Immature natural killer cell (primary cell): ENCODE measurements at regions not wholly inside any gene's neighbourhood (a gene's known extent, or its start where the extent isn't known, plus 50 kb on each side); places are given as distances from the start of the nearest gene placed in this dataset.

Experiments used
- DNase-seq, 3 donors: peaks; one replicate each; pipeline ENCODE4 v3.0.0; 2022; ENCODE audit warnings: mixed read lengths in 1 of 3
- H3K27ac Mint-ChIP-seq, 6 donors: one replicate each; pipeline ENCODE4 v1.8.0; 2020; ENCODE audit warnings: mixed read lengths in 6 of 6, mild to moderate bottlenecking in 5 of 6, inconsistent platforms in 4 of 6, moderate library complexity in 3 of 6
- H3K27me3 Mint-ChIP-seq, 3 donors: one replicate each; pipeline ENCODE4 v1.8.0; 2020 to 2021; ENCODE audit warnings: low read depth in 3 of 3, mild to moderate bottlenecking in 3 of 3, mixed read lengths in 3 of 3, moderate library complexity in 3 of 3, inconsistent platforms in 1 of 3
- H3K36me3 Mint-ChIP-seq, 3 donors: one replicate each; pipeline ENCODE4 v1.8.0; 2020; ENCODE audit warnings: mixed read lengths in 3 of 3, inconsistent platforms in 2 of 3, mild to moderate bottlenecking in 2 of 3
- H3K4me1 Mint-ChIP-seq, 2 donors: one replicate each; pipeline ENCODE4 v1.8.0; 2020; ENCODE audit warnings: inconsistent platforms in 2 of 2, mild to moderate bottlenecking in 2 of 2, mixed read lengths in 2 of 2, moderate library complexity in 1 of 2
- H3K4me3 Mint-ChIP-seq, 5 donors: one replicate each; pipeline ENCODE4 v1.8.0; 2020; ENCODE audit warnings: mild to moderate bottlenecking in 5 of 5, mixed read lengths in 5 of 5, inconsistent platforms in 3 of 5, moderate library complexity in 3 of 5
- H3K9me3 Mint-ChIP-seq, 6 donors: one replicate each; pipeline ENCODE4 v1.8.0; 2020; ENCODE audit warnings: mild to moderate bottlenecking in 6 of 6, mixed read lengths in 6 of 6, inconsistent platforms in 4 of 6, moderate library complexity in 3 of 6

DNA sequence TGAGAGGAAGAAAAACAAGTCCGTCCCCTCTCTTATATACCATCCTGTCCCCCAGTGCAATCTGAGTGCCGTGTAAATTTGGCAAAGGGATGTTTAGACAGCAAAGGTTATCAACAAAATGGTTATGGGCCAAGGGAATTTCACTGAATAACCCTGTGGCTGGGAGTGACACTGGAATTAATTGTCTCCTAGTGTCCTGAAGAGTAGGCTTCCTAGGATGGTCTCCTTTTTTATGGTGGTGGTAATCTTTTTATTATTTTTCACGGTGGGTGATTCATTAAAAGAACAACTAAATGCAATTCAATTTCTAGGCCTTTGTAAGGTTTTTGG is 244.2 kb downstream of the PIK3R1 start:
- H3K27ac Mint-ChIP-seq: peak overlapping the region in 2 of 6 donors; percentile 42 to 70
- no peaks in the 10 kb centered on the region for H3K9me3 Mint-ChIP-seq
- no peak for DNase-seq
- H3K36me3 Mint-ChIP-seq: no peaks in the 10 kb centered on the region
- no peaks in the 10 kb centered on the region for H3K27me3 Mint-ChIP-seq
- H3K4me3 Mint-ChIP-seq: no peak overlapping the region
- peaks cover 6 to 22% of the 10 kb centered on the region in 2 donors for H3K4me1 Mint-ChIP-seq

DNA sequence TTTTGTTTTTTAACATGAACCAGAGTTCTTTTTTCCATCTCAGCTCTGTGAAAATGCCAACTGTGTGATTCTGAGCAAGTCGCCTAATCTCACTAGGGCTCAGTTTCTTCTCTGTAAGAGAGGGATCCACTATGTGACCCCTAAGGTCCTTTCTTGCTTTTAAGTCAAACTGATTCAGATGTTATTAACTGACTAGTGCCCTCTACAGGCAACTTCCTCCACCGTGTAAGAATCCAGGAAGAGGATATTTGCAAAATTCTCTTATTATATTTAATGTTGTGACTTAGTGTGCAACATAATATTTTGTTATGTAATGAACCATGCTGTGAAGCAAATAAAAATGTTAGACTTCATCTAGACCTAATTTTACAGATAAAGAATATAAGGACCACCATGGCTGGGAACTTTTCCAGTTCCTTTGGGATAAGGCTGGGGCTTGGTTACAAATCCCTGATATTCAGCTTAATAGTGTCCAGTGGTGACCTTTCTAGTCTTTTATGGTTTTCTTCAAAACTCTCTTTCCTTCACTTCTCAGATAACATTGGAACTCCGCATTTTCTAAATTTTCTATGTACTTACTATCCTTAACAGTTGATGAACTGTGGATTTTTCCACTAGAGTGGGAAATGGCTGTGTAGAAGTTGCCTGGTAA is 244.7 kb downstream of the PIK3R1 start:
- peak; percentile 48 to 63 (median 60) for DNase-seq
- no peak overlapping the region for H3K4me3 Mint-ChIP-seq
- H3K27me3 Mint-ChIP-seq: no peaks in the 10 kb centered on the region
- H3K27ac Mint-ChIP-seq: peak overlapping the region in 2 of 6 donors; percentile 42 to 70
- no peaks in the 10 kb centered on the region for H3K36me3 Mint-ChIP-seq
- H3K9me3 Mint-ChIP-seq: no peaks in the 10 kb centered on the region
- H3K4me1 Mint-ChIP-seq: peaks cover 6 to 22% of the 10 kb centered on the region in 2 donors

DNA sequence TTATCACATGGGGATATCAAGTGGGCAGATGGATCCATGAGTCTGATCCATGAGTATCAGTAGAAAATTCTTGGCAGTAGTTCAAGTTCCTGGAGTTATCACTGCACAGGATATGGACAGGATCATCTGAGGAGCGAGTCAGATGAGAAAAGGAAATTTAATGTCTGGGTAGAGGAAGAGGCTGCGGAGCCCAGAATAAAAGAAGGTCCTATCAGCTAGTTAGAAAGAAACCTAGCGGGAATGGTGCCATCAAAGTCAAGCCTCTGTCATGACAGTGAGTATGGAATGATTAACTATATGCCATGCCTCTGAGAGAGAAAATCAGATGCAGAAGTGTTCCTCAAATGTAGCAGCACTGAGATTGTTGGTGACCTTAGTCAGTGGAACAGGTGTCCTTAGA is 248.1 kb downstream of the PIK3R1 start:
- H3K27me3 Mint-ChIP-seq: peaks cover 0 to 2% (median 0%) of the 10 kb centered on the region in 3 donors
- H3K9me3 Mint-ChIP-seq: no peaks in the 10 kb centered on the region
- no peak overlapping the region for H3K27ac Mint-ChIP-seq
- no peaks in the 10 kb centered on the region for H3K36me3 Mint-ChIP-seq
- no peak for DNase-seq
- no peak overlapping the region for H3K4me3 Mint-ChIP-seq
- peaks cover under 1 to 13% of the 10 kb centered on the region in 2 donors for H3K4me1 Mint-ChIP-seq

DNA sequence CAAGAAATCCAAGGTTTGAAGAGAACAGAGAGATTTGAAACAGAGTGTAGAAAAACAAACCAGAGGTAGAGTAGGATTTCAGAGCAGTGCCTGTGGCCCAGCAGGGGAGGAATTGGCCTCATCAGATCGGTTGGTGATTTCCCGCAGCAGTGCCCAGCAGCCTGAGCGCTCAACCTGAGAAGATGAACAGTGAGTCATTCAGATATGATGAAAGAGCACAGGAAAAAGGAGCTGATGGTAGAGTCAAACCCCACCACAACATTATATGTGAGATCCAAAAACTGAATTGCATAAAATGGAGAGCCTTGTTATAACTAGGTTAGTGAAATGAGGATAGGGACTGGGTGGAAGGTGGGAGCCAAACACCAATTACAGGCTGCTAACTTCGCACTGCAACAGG is 248.9 kb downstream of the PIK3R1 start:
- Mint-ChIP-seq H3K4me3 (no peak overlapping the region), H3K27me3 (peaks cover 0 to 2% (median 0%) of the 10 kb centered on the region in 3 donors), H3K27ac (no peak overlapping the region), H3K9me3 (no peaks in the 10 kb centered on the region), H3K4me1 (peaks cover 0 to 6% of the 10 kb centered on the region in 2 donors), H3K36me3 (no peaks in the 10 kb centered on the region)
- DNase-seq: peak in 2 of 3 donors; percentile 9 to 24

DNA sequence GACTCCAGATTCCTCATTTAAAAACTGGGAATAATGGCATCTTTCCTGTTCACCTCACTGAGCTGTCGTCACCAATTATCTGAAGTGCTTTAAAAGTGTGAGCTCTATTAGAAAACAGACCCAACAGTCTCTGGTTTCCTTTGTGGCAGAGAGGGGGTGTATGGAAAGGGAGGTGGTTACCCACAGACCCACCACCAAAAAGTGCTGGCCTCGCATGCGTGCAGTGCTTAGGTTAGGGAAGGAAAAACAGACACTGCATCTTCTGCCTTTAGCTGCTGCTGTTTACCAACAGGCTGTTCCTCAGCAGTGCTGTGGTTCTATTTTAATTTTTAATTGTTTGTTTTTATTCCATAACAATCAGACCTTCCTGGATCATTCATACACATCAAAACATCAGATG is 249.6 kb downstream of the PIK3R1 start:
- H3K4me3 Mint-ChIP-seq: no peak overlapping the region
- H3K27me3 Mint-ChIP-seq: peaks cover 0 to 3% (median 3%) of the 10 kb centered on the region in 3 donors
- no peaks in the 10 kb centered on the region for H3K36me3 Mint-ChIP-seq
- peak; percentile 18 to 22 (median 20) for DNase-seq
- H3K9me3 Mint-ChIP-seq: no peaks in the 10 kb centered on the region
- H3K4me1 Mint-ChIP-seq: peaks cover 0 to 2% of the 10 kb centered on the region in 2 donors
- no peak overlapping the region for H3K27ac Mint-ChIP-seq

DNA sequence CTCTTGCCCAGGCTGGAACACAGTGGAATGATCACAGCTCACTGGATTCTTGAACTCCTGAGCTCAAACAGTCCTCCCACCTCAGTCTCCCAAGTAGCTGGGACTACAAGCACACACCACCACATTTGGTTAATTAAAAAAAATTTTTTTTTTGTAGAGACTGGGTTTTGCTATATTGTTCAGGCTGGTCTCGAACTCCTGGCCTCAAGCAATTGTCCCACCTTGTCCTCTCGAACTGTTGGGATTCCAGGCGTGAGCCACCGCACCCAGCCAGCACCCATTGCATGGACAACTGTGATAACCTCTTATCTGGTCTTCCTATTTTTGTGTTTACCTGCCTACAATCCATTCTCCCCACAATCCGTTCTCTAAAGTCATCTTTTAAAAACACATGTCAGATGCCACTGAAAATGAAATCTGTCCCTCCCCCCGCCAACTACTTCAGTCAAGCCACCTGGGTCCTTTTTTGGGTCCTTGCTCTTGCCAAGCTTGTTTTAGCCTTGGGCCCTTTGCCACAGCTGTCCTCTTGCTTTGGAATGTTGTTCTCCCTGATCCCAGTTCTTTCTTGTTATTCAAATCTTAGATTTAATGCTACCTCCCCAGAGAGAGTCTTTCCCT is 250.5 kb downstream of the PIK3R1 start:
- Mint-ChIP-seq H3K27me3 (peaks cover 0 to 6% (median 3%) of the 10 kb centered on the region in 3 donors), H3K27ac (no peak overlapping the region), H3K36me3 (no peaks in the 10 kb centered on the region), H3K4me3 (no peak overlapping the region), H3K4me1 (no peaks in the 10 kb centered on the region), H3K9me3 (no peaks in the 10 kb centered on the region)
- no peak for DNase-seq

DNA sequence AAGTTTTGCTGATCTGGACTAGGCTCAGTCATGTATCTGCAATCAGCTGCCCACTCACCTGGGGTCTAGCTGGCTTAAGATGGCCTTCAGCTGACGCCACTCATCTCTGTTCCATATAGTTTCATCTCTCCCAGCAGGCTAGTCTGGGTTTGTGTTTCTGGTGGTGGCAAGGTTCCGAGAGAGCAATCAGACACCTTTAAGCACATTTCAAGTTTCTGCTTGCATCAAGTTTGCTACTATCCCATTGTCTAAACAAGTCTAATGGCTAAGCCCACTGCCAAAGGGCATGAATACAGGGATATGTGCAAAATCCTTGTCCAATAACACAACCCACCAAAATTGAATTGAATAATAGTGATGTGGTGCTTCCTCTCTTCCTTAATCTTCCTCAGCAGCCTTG is 251.7 kb downstream of the PIK3R1 start:
- no peaks in the 10 kb centered on the region for H3K9me3 Mint-ChIP-seq
- no peak for DNase-seq
- no peaks in the 10 kb centered on the region for H3K4me1 Mint-ChIP-seq
- H3K27ac Mint-ChIP-seq: no peak overlapping the region
- H3K36me3 Mint-ChIP-seq: no peaks in the 10 kb centered on the region
- H3K27me3 Mint-ChIP-seq: peaks cover 0 to 6% (median 3%) of the 10 kb centered on the region in 3 donors
- no peak overlapping the region for H3K4me3 Mint-ChIP-seq

DNA sequence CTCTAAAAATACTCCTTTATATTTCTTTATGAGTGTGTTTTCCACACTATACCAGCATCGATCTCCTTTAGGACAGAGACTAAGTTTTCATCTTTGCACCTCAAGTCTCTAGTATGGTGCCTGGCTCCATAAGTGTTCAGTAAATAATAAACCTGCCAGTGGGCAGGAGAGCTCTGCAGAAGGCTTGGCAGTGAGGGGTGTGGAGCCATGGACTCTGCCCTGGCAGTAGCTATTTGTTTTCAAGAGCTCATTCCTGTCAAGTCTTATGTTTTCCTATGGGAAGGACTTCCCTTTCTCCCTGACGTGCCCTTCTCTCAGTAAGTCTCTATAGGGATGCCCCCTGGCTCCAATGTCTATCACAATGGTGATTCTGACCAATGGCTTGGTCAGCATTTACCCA is 252.2 kb downstream of the PIK3R1 start:
- no peak overlapping the region for H3K27ac Mint-ChIP-seq
- no peak overlapping the region for H3K4me3 Mint-ChIP-seq
- peaks cover 0 to 6% (median 3%) of the 10 kb centered on the region in 3 donors for H3K27me3 Mint-ChIP-seq
- H3K9me3 Mint-ChIP-seq: no peaks in the 10 kb centered on the region
- no peaks in the 10 kb centered on the region for H3K36me3 Mint-ChIP-seq
- H3K4me1 Mint-ChIP-seq: no peaks in the 10 kb centered on the region
- DNase-seq: no peak

DNA sequence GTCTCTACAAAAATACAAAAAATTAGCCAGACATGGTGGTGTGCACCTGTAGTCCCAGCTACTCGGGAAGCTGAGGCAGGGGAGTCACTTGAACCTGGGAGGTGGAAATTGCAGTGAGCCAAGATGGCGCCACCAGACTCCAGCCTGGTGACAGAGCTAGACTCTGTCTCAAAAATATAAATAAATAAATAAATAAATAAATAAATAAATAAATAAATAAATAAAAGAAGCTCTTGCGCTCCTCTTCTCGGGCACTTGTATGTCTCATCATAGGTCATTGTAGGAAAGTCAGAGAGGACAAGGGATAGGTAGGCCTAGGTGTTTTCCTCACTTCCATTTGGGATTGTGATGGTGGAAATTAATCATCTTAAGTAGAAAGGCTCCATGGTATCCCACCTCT is 252.8 kb downstream of the PIK3R1 start:
- H3K4me1 Mint-ChIP-seq: no peaks in the 10 kb centered on the region
- no peak for DNase-seq
- H3K4me3 Mint-ChIP-seq: no peak overlapping the region
- H3K27ac Mint-ChIP-seq: no peak overlapping the region
- no peaks in the 10 kb centered on the region for H3K36me3 Mint-ChIP-seq
- H3K9me3 Mint-ChIP-seq: no peaks in the 10 kb centered on the region
- peaks cover 0 to 6% (median 3%) of the 10 kb centered on the region in 3 donors for H3K27me3 Mint-ChIP-seq

DNA sequence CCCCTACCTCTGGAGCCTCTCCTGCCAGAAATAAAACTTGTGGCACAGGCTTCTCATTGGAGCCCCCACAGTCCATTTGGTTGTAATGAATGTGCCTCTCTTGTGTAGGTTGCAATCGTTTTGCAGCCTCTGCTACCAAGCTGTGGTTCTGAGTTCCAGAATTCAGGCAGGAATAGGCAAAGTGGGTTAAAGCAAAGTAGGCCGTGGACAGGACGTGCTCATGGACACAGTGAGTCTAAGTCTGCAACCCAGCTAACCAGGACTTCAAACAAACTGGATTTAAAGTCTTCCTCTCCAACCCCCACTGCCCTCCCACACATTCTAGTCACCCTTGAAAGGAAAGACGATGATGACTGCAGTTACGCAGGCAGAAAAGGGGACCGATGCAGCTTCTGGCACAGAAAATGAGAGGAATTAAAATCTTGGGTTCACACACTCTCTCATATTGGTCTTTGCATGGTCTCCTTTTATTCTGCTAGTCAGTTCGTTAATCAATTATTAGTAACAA is 260.0 kb downstream of the PIK3R1 start:
- H3K27me3 Mint-ChIP-seq: peaks cover 0 to 2% (median 2%) of the 10 kb centered on the region in 3 donors
- no peak for DNase-seq
- no peak overlapping the region for H3K27ac Mint-ChIP-seq
- H3K4me1 Mint-ChIP-seq: no peaks in the 10 kb centered on the region
- H3K4me3 Mint-ChIP-seq: no peak overlapping the region
- H3K9me3 Mint-ChIP-seq: no peaks in the 10 kb centered on the region
- H3K36me3 Mint-ChIP-seq: no peaks in the 10 kb centered on the region

DNA sequence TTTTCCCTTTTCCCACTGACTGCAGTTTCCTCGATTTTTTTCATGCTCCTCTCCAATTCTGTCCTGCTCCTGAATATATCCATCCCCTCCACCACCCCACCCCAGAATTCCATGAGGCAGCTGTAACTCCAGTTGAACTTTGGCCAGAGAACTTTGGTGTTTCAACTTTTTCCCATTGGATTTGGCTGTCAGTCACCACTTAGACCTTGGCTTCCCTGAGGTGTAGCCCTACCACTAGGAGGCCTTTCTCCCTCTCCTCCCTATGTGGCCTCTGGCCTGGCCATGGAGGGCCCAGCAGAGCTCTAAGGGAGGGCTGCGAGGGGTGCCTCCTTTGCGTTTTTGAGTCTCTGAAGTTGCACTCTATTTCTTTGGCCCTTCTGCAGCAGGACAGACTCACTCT is 261.3 kb downstream of the PIK3R1 start:
- Mint-ChIP-seq H3K4me1 (no peaks in the 10 kb centered on the region), H3K27me3 (peaks cover 0 to 2% (median 2%) of the 10 kb centered on the region in 3 donors), H3K4me3 (no peak overlapping the region), H3K9me3 (no peaks in the 10 kb centered on the region), H3K36me3 (no peaks in the 10 kb centered on the region), H3K27ac (no peak overlapping the region)
- no peak for DNase-seq

DNA sequence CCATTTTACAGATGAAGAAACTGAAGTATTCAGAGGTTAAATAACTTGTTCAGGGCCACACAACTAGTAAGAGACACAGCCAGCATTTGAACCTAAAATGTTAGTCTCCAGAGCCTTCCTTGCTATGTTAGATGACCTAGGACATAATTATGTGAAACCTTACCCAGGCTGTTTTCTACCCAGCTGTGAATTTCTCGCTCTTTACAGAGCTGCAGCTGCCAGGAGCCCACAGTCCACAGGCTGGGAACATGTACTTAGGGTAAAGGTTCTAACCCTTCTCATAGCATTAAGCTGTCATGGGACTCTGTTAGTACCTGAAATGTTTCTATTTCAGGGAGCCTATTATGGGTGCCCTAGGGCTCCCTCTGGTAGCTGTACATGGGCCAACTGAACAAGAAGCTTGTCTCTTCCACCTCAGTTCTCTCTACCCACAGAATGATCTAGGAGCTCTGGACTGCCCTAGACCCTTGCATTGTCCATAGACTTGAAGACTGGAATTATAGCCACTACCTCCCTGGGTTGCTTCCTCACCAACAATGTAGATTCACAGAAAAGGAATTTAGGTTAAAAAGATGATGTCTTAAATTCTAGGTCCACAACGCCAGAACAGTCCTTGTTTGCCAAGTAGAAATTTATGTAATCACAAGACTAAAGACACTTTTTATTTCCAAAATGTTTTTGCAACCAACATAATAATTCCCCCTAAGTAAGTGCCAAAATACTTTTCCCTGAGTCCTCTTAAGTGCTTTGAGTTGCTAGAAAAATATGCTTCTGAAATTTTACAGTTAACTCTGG is 262.9 kb downstream of the PIK3R1 start:
- DNase-seq: no peak
- no peaks in the 10 kb centered on the region for H3K36me3 Mint-ChIP-seq
- no peaks in the 10 kb centered on the region for H3K4me1 Mint-ChIP-seq
- no peaks in the 10 kb centered on the region for H3K9me3 Mint-ChIP-seq
- H3K4me3 Mint-ChIP-seq: no peak overlapping the region
- H3K27me3 Mint-ChIP-seq: peaks cover 0 to 2% (median 2%) of the 10 kb centered on the region in 3 donors
- no peak overlapping the region for H3K27ac Mint-ChIP-seq

DNA sequence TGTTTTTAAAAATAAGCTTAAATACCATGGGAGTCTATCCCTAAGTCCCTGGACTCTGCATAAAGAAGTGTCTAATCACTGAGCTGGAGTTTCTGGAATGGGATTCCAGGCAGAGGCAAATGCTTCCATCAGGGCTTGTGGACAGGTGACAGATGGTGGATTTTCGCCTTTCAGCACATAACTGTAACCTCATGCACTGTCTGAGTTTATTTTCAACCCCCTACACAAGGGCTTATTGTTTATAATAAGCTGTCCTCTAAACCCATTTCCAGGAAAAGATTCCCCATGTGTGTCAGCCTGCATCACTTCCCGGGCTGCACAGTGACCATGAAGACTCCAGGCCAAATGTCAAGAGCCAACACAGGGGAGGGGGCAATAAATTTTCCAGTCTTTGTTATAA is 264.0 kb downstream of the PIK3R1 start:
- Mint-ChIP-seq H3K27ac (no peak overlapping the region), H3K36me3 (no peaks in the 10 kb centered on the region), H3K9me3 (no peaks in the 10 kb centered on the region), H3K27me3 (peaks cover 0 to 2% (median under 1%) of the 10 kb centered on the region in 3 donors), H3K4me3 (no peak overlapping the region), H3K4me1 (no peaks in the 10 kb centered on the region)
- no peak for DNase-seq

DNA sequence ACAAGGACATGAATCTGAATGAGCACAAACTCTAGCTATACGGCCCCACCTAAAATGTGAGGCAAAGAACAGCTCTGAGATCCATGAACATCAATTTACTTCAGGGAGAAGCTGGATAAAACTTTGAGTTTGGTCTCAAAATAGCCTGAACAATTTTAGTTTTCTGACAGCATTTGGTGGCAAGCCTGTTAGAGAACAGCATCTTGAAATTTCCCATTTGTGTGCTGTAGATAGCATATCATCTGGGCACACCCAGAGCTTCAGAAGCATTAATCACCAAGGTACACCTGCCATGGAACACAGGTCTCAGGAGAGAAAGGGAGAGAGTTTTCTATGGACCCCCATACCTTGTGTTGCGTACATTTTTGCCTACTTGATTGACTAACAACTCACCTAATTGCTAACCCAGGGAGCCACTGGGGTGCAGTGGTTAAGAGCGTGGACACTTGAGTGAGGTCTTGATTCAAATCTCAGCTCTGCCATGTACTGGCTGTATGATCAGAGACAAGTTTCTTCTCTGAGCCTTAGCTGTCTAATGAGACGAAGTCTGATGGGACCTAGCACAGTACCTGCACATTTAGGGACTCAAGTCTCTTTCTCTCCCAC is 264.9 kb downstream of the PIK3R1 start:
- H3K4me3 Mint-ChIP-seq: no peak overlapping the region

More for the DNA sequence above, 264.9 kb downstream of the PIK3R1 start:
- DNase-seq: no peak
- H3K4me1 Mint-ChIP-seq: no peaks in the 10 kb centered on the region
- no peaks in the 10 kb centered on the region for H3K9me3 Mint-ChIP-seq
- no peak overlapping the region for H3K27ac Mint-ChIP-seq
- H3K36me3 Mint-ChIP-seq: no peaks in the 10 kb centered on the region
- H3K27me3 Mint-ChIP-seq: no peaks in the 10 kb centered on the region
